RPMI8226 (cell line): ENCODE measurements at regions not wholly inside any gene's neighbourhood (a gene's known extent, or its start where the extent isn't known, plus 50 kb on each side); places are given as distances from the start of the nearest gene placed in this dataset.
"Not testable (repeated sequence)": the region's sequence is repeated elsewhere in the genome, so short reads cannot be mapped to it uniquely, and the experiment has no call there.

Experiments
- DNase-seq: peaks from one replicate; pipeline ENCODE4 v3.0.0-alpha.2; 2015

- DNase-seq = peak; percentile 22
Observed at GRCh38 chr6:80605165-80605989, 498.9 kb downstream of the BCKDHB start.

GRCh38 chr6:80603679-80604078 is 497.2 kb downstream of the BCKDHB start:
- no peak for DNase-seq

GRCh38 chr6:80594461-80594860 is 488.0 kb downstream of the BCKDHB start:
- no peak for DNase-seq

GRCh38 chr6:80592436-80592835 is 486.0 kb downstream of the BCKDHB start:
- no peak for DNase-seq

GRCh38 chr6:80586242-80586641 is 479.8 kb downstream of the BCKDHB start:
- no peak for DNase-seq

- no peak for DNase-seq
Observed at GRCh38 chr6:80579391-80580023, 473.0 kb downstream of the BCKDHB start.

GRCh38 chr6:80573320-80573719 is 466.8 kb downstream of the BCKDHB start:
- DNase-seq = not testable (repeated sequence)

GRCh38 chr6:80566361-80566760 is 459.9 kb downstream of the BCKDHB start:
- DNase-seq = no peak

- no peak for DNase-seq
Observed at GRCh38 chr6:80553071-80553740, 446.7 kb downstream of the BCKDHB start.

GRCh38 chr6:80550748-80551147 is 444.3 kb downstream of the BCKDHB start:
- no peak for DNase-seq

GRCh38 chr6:80550281-80550680 is 443.8 kb downstream of the BCKDHB start:
- no peak for DNase-seq

- DNase-seq = no peak
Observed at GRCh38 chr6:80548532-80548931, 442.1 kb downstream of the BCKDHB start.

- no peak for DNase-seq
Observed at GRCh38 chr6:80547827-80548226, 441.4 kb downstream of the BCKDHB start.

- no peak for DNase-seq
Observed at GRCh38 chr6:80544976-80545722, 438.7 kb downstream of the BCKDHB start.

- no peak for DNase-seq
Observed at GRCh38 chr6:80544555-80544954, 438.1 kb downstream of the BCKDHB start.

GRCh38 chr6:80543598-80544222 is 437.2 kb downstream of the BCKDHB start:
- DNase-seq = no peak

GRCh38 chr6:80543151-80543550 is 436.7 kb downstream of the BCKDHB start:
- DNase-seq = no peak

GRCh38 chr6:80541886-80542285 is 435.4 kb downstream of the BCKDHB start:
- no peak for DNase-seq

- no peak for DNase-seq
Observed at GRCh38 chr6:80541181-80541580, 434.7 kb downstream of the BCKDHB start.

GRCh38 chr6:80540700-80541099 is 434.2 kb downstream of the BCKDHB start:
- DNase-seq = no peak

GRCh38 chr6:80537118-80537972 is 430.9 kb downstream of the BCKDHB start:
- DNase-seq = no peak
